Astrocyte of the cerebellum (primary cell): ENCODE measurements at regions not wholly inside any gene's neighbourhood (a gene's known extent, or its start where the extent isn't known, plus 50 kb on each side); places are given as distances from the start of the nearest gene placed in this dataset.

ENCODE experiments used
- DNase-seq: peaks from one replicate; pipeline ENCODE4 v3.0.0-alpha.2; 2011; ENCODE audit warnings: low read depth
- H3K4me3 ChIP-seq: 2 replicates; pipeline ENCODE4 v1.5.1; 2011; ENCODE audit warnings: mild to moderate bottlenecking, low read depth, low read length, moderate library complexity
- in situ Hi-C: cut with HindIII; loops from 2 replicates; pipeline ENCODE4 v1.10.0; 2017; ENCODE audit warnings: low sequenced_read_pairs
- TF ChIP-seq, protein P1 (sequence below): IDR thresholded peaks from 2 replicates; pipeline ENCODE4 v1.5.1; 2012; ENCODE audit warnings: low read length, low read depth, moderate library complexity, mild to moderate bottlenecking; ENCODE audit errors: missing control alignments

GRCh38 chr9:90469435-90469834 lies 173.2 kb downstream of the DIRAS2 start:
- no peak overlapping the region for H3K4me3 ChIP-seq
- DNase-seq = no peak
- in situ Hi-C loops = no loop called here
- TF ChIP-seq, protein P1, sequence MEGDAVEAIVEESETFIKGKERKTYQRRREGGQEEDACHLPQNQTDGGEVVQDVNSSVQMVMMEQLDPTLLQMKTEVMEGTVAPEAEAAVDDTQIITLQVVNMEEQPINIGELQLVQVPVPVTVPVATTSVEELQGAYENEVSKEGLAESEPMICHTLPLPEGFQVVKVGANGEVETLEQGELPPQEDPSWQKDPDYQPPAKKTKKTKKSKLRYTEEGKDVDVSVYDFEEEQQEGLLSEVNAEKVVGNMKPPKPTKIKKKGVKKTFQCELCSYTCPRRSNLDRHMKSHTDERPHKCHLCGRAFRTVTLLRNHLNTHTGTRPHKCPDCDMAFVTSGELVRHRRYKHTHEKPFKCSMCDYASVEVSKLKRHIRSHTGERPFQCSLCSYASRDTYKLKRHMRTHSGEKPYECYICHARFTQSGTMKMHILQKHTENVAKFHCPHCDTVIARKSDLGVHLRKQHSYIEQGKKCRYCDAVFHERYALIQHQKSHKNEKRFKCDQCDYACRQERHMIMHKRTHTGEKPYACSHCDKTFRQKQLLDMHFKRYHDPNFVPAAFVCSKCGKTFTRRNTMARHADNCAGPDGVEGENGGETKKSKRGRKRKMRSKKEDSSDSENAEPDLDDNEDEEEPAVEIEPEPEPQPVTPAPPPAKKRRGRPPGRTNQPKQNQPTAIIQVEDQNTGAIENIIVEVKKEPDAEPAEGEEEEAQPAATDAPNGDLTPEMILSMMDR = no peak

GRCh38 chr9:90469865-90470387 lies 172.7 kb downstream of the DIRAS2 start:
- H3K4me3 ChIP-seq = no peak overlapping the region
- no peak for DNase-seq
- in situ Hi-C loops = no loop called here
- TF ChIP-seq, protein P1 = no peak

GRCh38 chr9:90476058-90476457 lies 166.6 kb downstream of the DIRAS2 start:
- no peak for DNase-seq
- in situ Hi-C loops = no loop called here
- no peak overlapping the region for H3K4me3 ChIP-seq
- TF ChIP-seq, protein P1 = no peak

DNA sequence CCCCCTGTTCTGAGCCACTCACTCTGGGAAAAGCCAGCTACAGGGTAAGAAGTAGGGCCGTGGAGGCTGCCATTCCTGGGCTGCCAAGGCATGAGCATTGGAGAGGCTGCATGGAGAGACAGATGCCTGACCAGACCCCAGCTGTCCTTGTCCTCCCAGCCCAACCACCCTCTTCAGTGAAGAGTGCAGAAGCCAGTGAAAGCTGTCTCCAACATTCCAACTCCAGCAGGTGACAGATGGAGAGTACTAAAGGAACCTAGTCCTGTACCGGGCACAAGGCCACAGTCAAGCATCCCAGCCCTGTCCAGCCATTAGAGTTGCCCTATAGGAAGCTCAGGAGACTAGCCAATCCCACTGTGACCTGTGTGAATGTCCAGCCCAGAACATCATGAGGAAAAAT lies 165.1 kb downstream of the DIRAS2 start:
- TF ChIP-seq, protein P1 = no peak
- in situ Hi-C loops = no loop called here

DNA sequence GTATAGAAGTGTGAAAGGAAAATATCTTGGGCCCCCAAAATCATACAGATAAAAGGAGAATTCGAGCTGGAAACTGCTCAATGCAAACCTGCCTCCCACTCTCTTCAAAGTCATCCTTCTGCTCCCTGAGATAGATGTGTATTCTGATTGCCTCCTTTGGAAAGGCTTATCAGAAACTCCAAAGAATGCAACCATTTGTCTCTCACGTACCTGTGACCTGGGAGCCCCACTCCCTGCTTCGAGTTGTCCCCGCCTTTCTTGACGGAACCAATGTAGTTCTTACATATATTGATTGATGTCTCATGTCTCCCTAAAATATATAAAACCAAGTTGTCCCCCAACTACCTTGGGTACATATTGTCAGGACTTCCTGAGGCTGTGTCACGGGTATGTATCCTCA lies 163.8 kb downstream of the DIRAS2 start:
- no peak for DNase-seq
- H3K4me3 ChIP-seq = no peak overlapping the region
- TF ChIP-seq, protein P1 = no peak
- in situ Hi-C loops = no loop called here

More for the DNA sequence above, 165.1 kb downstream of the DIRAS2 start:
- no peak overlapping the region for H3K4me3 ChIP-seq
- no peak for DNase-seq

GRCh38 chr9:90485028-90485427 lies 157.6 kb downstream of the DIRAS2 start:
- DNase-seq = no peak
- in situ Hi-C loops = no loop called here
- no peak overlapping the region for H3K4me3 ChIP-seq
- TF ChIP-seq, protein P1 = no peak

GRCh38 chr9:90489066-90489465 lies 153.6 kb downstream of the DIRAS2 start:
- DNase-seq = no peak
- TF ChIP-seq, protein P1 = no peak
- in situ Hi-C loops = no loop called here
- no peak overlapping the region for H3K4me3 ChIP-seq
